ENCODE measurements at regions not wholly inside any gene's neighbourhood (a gene's known extent, or its start where the extent isn't known, plus 50 kb on each side); places are given as distances from the start of the nearest gene placed in this dataset.

- TF ChIP-seq ZNF580 (tag by site-specific recombination; IDR thresholded peaks at IDR 0.05) (no peak), ZNF16 (tag by site-specific recombination; IDR thresholded peaks at IDR 0.05; ENCODE audit: low read depth) (no peak), ZEB2 (tag by site-specific recombination; IDR thresholded peaks at IDR 0.05) (no peak), SP7 (tag by site-specific recombination; IDR thresholded peaks at IDR 0.05) (no peak)
Measured at GRCh38 chr17:27403480-27404005, 52.7 kb upstream of the KSR1 start (continued).

- Histone ChIP-seq H3K9me3 (ENCODE audit: control insufficient read depth, insufficient read depth, low read depth, low read length) (no peaks in the 10 kb centered on the region), H3K27ac (ENCODE audit: extremely low read depth, low read depth, low read length) (no peak overlapping the region), H3K4me3 (ENCODE audit: low read depth, low read length) (no peak overlapping the region), H3K36me3 (ENCODE audit: control insufficient read depth in 2 of 2, insufficient read depth in 1 of 2, low read length in 2 of 2) (no peaks in the 10 kb centered on the region), H3K4me1 (ENCODE audit: control insufficient read depth, insufficient read depth, low read length) (no peaks in the 10 kb centered on the region)
- ChIA-PET CTCF (interaction anchor here (0.7 kb wide), 1 partner anchor 27 kb away, joined by 3 read pairs; no protein-coding TSS in a partner anchor), POLR2A (no interaction called here)
- TF ChIP-seq ATF2 (tag by site-specific recombination; IDR thresholded peaks at IDR 0.05; ENCODE audit: low read depth): no peak
- no peak for TF ChIP-seq ZNF19 (tag by site-specific recombination; IDR thresholded peaks at IDR 0.05; ENCODE audit: low read depth)
- TF ChIP-seq ZBTB17 (tag by site-specific recombination; IDR thresholded peaks at IDR 0.05): no peak
- no peak for TF ChIP-seq ZNF426 (tag by site-specific recombination; IDR thresholded peaks at IDR 0.05)
- no peak for TF ChIP-seq ZNF692 (tag by site-specific recombination; IDR thresholded peaks at IDR 0.05)
- TF ChIP-seq SCRT1 (tag by site-specific recombination; IDR thresholded peaks at IDR 0.05; ENCODE audit: borderline replicate concordance): no peak
- no peak for TF ChIP-seq ZNF449 (tag by site-specific recombination; IDR thresholded peaks at IDR 0.05)
- no peak for TF ChIP-seq ZFHX2 (tag by site-specific recombination; conservative IDR thresholded peaks at IDR 0.05)
Measured at GRCh38 chr17:27404676-27405075, 51.6 kb upstream of the KSR1 start.
